ENCODE measurements at regions not wholly inside any gene's neighbourhood (a gene's known extent, or its start where the extent isn't known, plus 50 kb on each side); places are given as distances from the start of the nearest gene placed in this dataset.

DNA sequence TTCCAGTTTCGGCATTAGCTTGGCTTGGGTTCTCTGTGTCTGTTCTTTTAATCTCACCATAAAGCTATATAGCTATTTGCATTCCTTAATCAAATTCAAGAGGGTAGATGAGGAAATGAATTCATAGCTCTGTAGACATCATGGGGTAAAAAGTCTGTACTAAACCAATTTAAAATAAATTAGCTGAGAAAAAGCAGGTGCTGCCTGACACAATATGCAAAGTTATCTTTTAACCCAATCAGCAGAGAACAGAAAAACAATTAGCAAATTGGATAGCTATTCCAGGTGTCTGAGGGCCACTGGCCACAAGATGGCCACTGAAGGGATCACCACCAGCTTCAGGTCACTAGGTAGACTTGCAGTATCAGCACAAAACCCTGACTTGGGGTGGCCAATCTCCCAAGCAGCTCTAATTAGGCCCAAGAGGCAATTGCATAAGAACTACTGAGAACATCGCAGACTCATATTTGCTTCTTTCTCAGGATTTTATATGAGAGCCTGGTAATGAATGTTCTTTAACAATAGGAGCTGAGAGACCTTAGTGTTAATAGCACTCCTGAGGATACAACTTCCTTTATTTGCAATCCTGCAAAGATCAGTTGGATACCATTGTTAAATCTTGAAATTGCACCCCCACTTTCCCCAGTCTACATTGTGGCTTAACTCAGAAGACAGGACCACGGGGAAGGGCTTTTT is 494.3 kb downstream of the PDCD6IP start:
- Mint-ChIP-seq H3K4me1 (ENCODE audit: low read depth, unreplicated experiment) (no peaks in the 10 kb centered on the region), H3K27me3 (ENCODE audit: insufficient read depth, unreplicated experiment) (no peaks in the 10 kb centered on the region), H3K4me3 (ENCODE audit: unreplicated experiment) (no peak overlapping the region), H3K9me3 (ENCODE audit: unreplicated experiment) (no peaks in the 10 kb centered on the region), H3K36me3 (ENCODE audit: insufficient read depth, unreplicated experiment) (no peaks in the 10 kb centered on the region), H3K27ac (ENCODE audit: unreplicated experiment) (no peak overlapping the region)
- no peak for DNase-seq
- no TSS peak for BruUV-seq (replicated peaks)
- ChIA-PET CTCF (no interaction called here), POLR2A (no interaction called here)
- intact Hi-C loops (cut with micrococcal nuclease; ENCODE audit: unreplicated experiment), result no loop called here
- Histone ChIP-seq H3K27me3 (replicated peaks; ENCODE audit: control insufficient read depth, insufficient read depth, low read length) (no peaks in the 10 kb centered on the region), H3K9me3 (no peaks in the 10 kb centered on the region), H3K4me1 (no peaks in the 10 kb centered on the region), H3K4me3 (ENCODE audit: low read depth, low read length) (no peak overlapping the region), H3K36me3 (ENCODE audit: control insufficient read depth, insufficient read depth, low read length) (no peaks in the 10 kb centered on the region)
- TF ChIP-seq, protein P1, sequence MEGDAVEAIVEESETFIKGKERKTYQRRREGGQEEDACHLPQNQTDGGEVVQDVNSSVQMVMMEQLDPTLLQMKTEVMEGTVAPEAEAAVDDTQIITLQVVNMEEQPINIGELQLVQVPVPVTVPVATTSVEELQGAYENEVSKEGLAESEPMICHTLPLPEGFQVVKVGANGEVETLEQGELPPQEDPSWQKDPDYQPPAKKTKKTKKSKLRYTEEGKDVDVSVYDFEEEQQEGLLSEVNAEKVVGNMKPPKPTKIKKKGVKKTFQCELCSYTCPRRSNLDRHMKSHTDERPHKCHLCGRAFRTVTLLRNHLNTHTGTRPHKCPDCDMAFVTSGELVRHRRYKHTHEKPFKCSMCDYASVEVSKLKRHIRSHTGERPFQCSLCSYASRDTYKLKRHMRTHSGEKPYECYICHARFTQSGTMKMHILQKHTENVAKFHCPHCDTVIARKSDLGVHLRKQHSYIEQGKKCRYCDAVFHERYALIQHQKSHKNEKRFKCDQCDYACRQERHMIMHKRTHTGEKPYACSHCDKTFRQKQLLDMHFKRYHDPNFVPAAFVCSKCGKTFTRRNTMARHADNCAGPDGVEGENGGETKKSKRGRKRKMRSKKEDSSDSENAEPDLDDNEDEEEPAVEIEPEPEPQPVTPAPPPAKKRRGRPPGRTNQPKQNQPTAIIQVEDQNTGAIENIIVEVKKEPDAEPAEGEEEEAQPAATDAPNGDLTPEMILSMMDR (IDR thresholded peaks at IDR 0.05; ENCODE audit: insufficient read depth in 1 of 2, low read depth in 1 of 2, low read length in 1 of 2, severe bottlenecking in 1 of 2, unreplicated experiment in 1 of 2), result no peak

DNA sequence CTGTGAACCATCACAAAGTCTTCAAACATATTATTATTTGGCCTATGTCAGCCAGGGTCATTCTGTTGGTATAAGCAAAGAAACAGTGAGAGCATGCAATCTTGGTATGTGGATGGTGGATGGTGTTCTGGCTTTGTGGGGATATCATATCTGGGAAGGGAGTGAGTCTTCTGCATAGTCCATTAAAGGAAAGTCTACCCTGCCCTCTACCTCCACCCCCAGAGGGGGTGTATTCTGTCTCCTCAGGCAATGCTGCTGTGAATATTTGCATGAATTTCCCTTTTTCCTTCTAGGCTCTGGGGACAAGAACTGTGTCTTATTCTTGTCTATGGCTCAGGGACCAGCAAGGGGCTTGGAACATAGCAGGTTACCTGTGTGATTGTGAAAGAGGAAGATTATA is 495.8 kb downstream of the PDCD6IP start:
- H3K9me3 Mint-ChIP-seq (ENCODE audit: unreplicated experiment), result no peaks in the 10 kb centered on the region
- Histone ChIP-seq H3K36me3 (ENCODE audit: control insufficient read depth, insufficient read depth, low read length) (no peaks in the 10 kb centered on the region), H3K4me3 (ENCODE audit: low read depth, low read length) (no peak overlapping the region), H3K27me3 (replicated peaks; ENCODE audit: control insufficient read depth, insufficient read depth, low read length) (no peaks in the 10 kb centered on the region), H3K4me1 (no peaks in the 10 kb centered on the region), H3K9me3 (no peaks in the 10 kb centered on the region)
- H3K4me3 Mint-ChIP-seq (ENCODE audit: unreplicated experiment), result no peak overlapping the region
- no peaks in the 10 kb centered on the region for H3K4me1 Mint-ChIP-seq (ENCODE audit: low read depth, unreplicated experiment)
- H3K27ac Mint-ChIP-seq (ENCODE audit: unreplicated experiment), result no peak overlapping the region
- BruUV-seq (replicated peaks), result no TSS peak
- no peaks in the 10 kb centered on the region for H3K27me3 Mint-ChIP-seq (ENCODE audit: insufficient read depth, unreplicated experiment)
- CTCF ChIA-PET, result no interaction called here
- intact Hi-C loops (cut with micrococcal nuclease; ENCODE audit: unreplicated experiment), result no loop called here
- POLR2A ChIA-PET, result no interaction called here
- no peaks in the 10 kb centered on the region for H3K36me3 Mint-ChIP-seq (ENCODE audit: insufficient read depth, unreplicated experiment)
- TF ChIP-seq, protein P1 (IDR thresholded peaks at IDR 0.05; ENCODE audit: insufficient read depth in 1 of 2, low read depth in 1 of 2, low read length in 1 of 2, severe bottlenecking in 1 of 2, unreplicated experiment in 1 of 2), result no peak
- no peak for DNase-seq

DNA sequence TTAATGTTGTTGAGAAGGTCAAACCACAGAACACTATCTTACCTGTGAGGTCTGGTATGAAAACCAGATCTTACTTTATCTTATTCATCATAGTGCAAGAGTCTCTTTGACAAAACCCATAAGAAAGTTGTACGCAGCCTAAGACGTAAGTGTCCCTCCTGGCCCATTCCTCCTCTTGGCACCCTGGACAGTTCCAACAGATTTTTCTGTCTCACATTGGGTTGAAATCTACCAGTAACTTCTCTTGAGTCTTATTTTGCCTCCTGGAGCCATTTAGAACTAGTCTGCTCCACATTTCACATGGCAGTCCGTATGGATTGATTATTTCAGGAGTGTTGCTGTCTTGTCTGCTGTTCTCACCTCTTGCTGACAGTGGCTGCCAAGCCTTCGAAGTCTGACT is 498.4 kb downstream of the PDCD6IP start:
- TF ChIP-seq, protein P1 (IDR thresholded peaks at IDR 0.05; ENCODE audit: insufficient read depth in 1 of 2, low read depth in 1 of 2, low read length in 1 of 2, severe bottlenecking in 1 of 2, unreplicated experiment in 1 of 2), result no peak
- no peaks in the 10 kb centered on the region for H3K4me1 ChIP-seq
- H3K9me3 ChIP-seq, result no peaks in the 10 kb centered on the region
- H3K9me3 Mint-ChIP-seq (ENCODE audit: unreplicated experiment), result no peaks in the 10 kb centered on the region
- ChIA-PET CTCF (interaction anchor here (0.5 kb wide), 1 partner anchor 905 kb away, joined by 3 read pairs; no protein-coding TSS in a partner anchor), POLR2A (no interaction called here)
- intact Hi-C loops (cut with micrococcal nuclease; ENCODE audit: unreplicated experiment), result no loop called here
- DNase-seq, result no peak
- no peaks in the 10 kb centered on the region for H3K4me1 Mint-ChIP-seq (ENCODE audit: low read depth, unreplicated experiment)
- H3K27ac Mint-ChIP-seq (ENCODE audit: unreplicated experiment), result no peak overlapping the region
- H3K36me3 Mint-ChIP-seq (ENCODE audit: insufficient read depth, unreplicated experiment), result no peaks in the 10 kb centered on the region
- no TSS peak for BruUV-seq (replicated peaks)
- H3K4me3 ChIP-seq (ENCODE audit: low read depth, low read length), result no peak overlapping the region
- no peak overlapping the region for H3K4me3 Mint-ChIP-seq (ENCODE audit: unreplicated experiment)
- no peaks in the 10 kb centered on the region for H3K27me3 ChIP-seq (replicated peaks; ENCODE audit: control insufficient read depth, insufficient read depth, low read length)
- no peaks in the 10 kb centered on the region for H3K36me3 ChIP-seq (ENCODE audit: control insufficient read depth, insufficient read depth, low read length)
- H3K27me3 Mint-ChIP-seq (ENCODE audit: insufficient read depth, unreplicated experiment), result peaks cover 3% of the 10 kb centered on the region

Measured in Caco-2 (cell line).